ENCODE measurements at regions not wholly inside any gene's neighbourhood (a gene's known extent, or its start where the extent isn't known, plus 50 kb on each side); places are given as distances from the start of the nearest gene placed in this dataset.
A peak's percentile ranks its signal among the peaks of the same experiment; 100 is the strongest.

- peak; percentile 73 for DNase-seq (ENCODE audit: low spot score)
Observed at GRCh38 chr9:16092142-16093091, 539.6 kb downstream of the CCDC171 start.

DNA sequence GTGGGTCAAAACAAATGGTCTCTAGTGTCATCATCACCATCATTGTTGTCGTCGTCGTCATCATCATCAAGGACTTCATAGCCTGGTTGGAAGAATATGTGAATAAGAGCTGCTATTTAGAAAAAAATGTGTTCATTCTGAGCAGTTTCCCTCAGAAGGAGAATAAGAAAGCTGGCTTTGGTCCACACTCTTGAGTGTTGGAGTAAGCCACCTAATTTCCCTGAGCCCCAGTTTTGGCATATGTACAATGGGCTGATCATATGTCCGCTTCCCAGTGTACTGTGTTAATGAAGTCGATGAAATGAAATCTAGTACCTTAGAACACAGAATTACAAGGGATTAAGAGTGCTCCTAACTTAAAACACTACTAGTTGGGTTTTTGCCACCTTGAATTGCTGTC is 545.5 kb downstream of the CCDC171 start:
- DNase-seq (ENCODE audit: low spot score), result no peak

DNA sequence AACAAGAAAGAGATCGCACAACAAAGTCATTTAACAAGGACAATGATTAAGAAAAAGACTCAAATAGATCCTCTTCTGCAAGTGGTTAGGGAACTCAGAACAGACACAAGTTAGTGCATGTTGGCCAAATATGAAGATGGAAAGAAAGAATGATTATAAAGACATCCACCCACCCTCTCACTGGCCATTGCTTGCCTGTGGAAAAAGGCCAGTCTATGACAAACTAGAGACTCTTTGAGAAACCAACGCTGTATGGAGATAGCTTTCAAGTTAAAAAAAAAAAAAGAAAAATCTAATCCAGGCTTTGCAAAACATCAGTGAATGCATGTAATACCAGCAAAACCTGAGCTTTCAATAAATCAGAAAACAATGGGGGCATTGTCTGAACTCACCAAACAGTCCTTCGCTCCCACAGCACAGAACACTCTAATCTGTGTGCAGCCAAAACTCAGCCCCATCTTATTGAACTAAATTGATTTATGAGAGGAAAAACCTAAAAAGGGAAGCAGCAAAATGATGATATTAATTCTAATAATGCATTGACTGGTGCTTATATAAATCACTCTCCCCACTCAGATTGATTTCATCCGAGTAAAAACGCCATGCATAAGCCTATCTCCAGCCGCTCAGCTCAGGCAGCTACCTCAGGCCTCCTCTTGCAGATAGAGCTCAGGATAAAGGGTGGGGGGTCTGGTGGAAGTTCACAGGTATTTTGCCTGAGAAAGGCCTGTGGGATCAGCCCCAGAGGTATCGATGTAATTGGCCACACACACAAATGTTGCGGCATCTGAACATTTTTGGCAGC is 547.1 kb downstream of the CCDC171 start:
- no peak for DNase-seq (ENCODE audit: low spot score)

GRCh38 chr9:16100537-16101091 is 547.8 kb downstream of the CCDC171 start:
- peak; percentile 87 for DNase-seq (ENCODE audit: low spot score)

- DNase-seq (ENCODE audit: low spot score), result no peak
Observed at GRCh38 chr9:16102154-16102553, 549.3 kb downstream of the CCDC171 start.

DNA sequence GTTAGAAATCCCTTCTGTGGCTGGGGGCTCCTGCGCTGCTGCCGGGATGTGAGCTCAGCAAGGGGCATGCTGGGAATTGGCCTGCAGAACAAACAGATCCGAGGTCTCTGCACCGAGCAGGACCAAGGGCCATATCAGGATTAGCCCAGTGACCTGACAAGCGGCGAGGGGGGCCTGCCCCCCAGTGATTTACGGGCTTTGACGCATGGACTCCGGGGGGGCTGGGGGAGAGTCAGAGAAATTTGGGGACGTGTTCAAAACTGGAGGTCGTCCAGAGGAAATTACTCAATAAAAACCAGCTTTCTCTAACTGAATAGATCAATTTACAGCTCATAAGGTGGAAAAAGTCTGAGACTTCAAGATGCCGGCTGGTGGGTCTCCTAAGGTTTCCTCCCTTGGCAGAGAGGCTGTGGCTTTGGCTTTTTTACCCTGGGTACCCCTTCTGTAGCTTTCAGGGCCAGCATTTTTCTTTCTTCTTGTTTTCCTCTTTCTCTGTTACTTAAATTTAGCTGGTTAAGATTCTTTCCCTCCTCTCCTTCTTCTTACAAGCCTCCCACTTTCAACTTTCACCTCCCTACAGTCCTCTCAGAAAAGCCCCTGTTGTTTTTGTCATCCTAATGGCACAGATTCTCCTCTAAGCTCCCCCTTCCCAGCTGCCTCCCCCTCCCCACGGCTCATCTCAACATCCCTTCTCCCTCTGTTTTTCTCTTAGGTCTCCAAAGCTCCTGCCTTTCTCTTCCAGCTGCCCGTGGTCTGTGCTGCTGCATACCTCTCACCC is 551.0 kb downstream of the CCDC171 start:
- no peak for DNase-seq (ENCODE audit: low spot score)

GRCh38 chr9:16105168-16106020 is 552.6 kb downstream of the CCDC171 start:
- DNase-seq (ENCODE audit: low spot score), result no peak

DNA sequence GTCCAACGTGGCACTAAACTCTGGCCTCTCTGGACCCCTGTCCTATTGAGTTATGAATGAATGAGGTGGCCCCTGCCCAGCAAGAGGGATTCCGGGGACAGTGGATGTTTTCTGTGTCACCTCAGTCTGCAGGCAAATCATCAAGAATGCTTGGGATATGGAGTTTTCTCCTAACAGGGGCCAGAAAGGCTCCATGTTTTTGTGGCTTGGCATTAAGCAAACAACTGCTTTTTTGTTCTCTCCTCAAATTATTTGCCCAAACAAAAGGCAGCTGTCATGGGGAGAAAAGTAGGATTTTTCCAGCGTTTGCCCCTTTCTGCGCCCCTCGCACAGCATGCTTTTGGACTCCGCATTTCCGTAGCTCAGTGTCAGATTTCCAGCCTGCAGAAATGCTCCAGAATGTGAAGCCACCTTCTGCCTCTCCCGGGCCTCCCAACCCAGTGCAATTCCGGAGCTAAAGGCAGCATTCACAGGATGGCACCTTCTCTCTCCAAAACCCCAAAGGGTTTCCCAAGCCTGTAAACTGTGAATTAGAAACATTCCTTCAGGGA is 553.3 kb downstream of the CCDC171 start:
- no peak for DNase-seq (ENCODE audit: low spot score)

DNA sequence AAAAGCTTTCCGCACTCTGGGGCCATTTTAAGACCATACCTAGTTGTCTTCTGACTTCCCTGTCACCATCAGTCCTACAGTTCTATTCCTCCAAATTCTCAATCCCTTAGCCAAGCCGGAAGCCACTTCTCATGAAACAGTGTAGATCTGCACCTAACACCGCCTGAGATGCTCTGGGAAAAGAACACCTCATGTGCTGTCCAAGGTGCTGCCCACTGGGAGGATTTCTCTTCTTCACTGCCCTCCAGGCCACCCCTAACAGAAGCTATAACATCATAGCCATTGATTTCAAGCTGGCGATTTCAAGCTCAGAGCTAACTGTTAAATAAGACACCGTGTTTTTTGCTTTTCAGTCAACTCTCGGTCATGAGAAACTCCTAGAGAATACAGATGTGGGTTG is 559.3 kb downstream of the CCDC171 start:
- DNase-seq (ENCODE audit: low spot score), result no peak

GRCh38 chr9:16115994-16116393 is 563.2 kb downstream of the CCDC171 start:
- DNase-seq (ENCODE audit: low spot score), result no peak

DNA sequence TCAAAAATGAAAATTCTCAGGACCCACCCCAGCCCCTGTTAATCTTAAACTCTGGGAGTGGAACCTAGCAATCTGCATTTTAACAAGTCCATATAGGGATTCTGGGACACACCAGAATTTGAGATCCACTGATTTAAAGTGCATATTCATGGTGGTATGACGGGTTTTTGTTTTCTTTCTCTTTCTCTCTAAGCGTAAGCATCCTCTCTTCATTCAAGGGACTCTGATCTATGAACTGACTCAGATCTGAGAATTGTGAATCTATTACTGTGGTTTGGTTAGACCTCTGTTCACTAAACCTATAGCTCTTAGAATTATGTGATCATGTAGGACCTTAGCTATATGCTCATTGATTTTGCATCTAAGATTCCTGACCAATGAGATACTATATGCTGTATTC is 565.2 kb downstream of the CCDC171 start:
- no peak for DNase-seq (ENCODE audit: low spot score)

GRCh38 chr9:16119261-16120230 is 566.7 kb downstream of the CCDC171 start:
- no peak for DNase-seq (ENCODE audit: low spot score)

GRCh38 chr9:16120231-16120641 is 567.4 kb downstream of the CCDC171 start:
- no peak for DNase-seq (ENCODE audit: low spot score)

- DNase-seq (ENCODE audit: low spot score), result no peak
Observed at GRCh38 chr9:16120727-16121126, 567.9 kb downstream of the CCDC171 start.

GRCh38 chr9:16121168-16121567 is 568.3 kb downstream of the CCDC171 start:
- no peak for DNase-seq (ENCODE audit: low spot score)

GRCh38 chr9:16121601-16122286 is 568.9 kb downstream of the CCDC171 start:
- peak; percentile 63 for DNase-seq (ENCODE audit: low spot score)

DNA sequence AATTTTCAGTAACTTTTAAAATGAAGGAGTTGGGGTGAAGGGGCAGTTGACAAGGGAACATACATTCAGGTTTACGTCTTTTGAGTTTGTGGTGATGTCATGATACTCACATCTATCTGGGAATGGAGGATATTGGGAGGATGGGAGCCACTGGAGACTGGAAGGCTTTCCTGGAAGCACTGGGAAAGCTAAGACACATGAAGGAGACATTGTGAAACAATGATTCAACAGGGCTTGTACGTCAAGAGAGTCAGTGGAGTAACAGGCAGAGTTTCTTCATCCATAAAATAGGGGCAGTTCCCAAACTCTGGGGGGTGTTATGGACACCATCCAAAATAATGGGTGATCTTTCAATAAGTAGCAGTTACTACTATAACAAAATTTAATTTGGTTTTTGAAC is 572.8 kb downstream of the CCDC171 start:
- no peak for DNase-seq (ENCODE audit: low spot score)

- no peak for DNase-seq (ENCODE audit: low spot score)
Observed at GRCh38 chr9:16126042-16126441, 573.2 kb downstream of the CCDC171 start.

All from umbilical cord (tissue), 1 donor.